Esophagus squamous epithelium (tissue), 5 donors: ENCODE measurements at regions not wholly inside any gene's neighbourhood (a gene's known extent, or its start where the extent isn't known, plus 50 kb on each side); places are given as distances from the start of the nearest gene placed in this dataset.

ENCODE experiments used
- DNase-seq: peaks from one replicate; lab custom pipeline; 2025; lab: John Stamatoyannopoulos, UW
- H3K27ac ChIP-seq, 4 donors: fragments of 200-600 bp; sonication (generic); one replicate each; pipeline ENCODE4 v1.5.1; 2016 to 2019; ENCODE audit warnings: mild to moderate bottlenecking in 1 of 4
- H3K27me3 ChIP-seq, 4 donors: fragments of 200-600 bp; sonication (generic); 1 replicate in 3 of 4; 2 replicates in 1 of 4; pipeline versions ENCODE4 v1.5.1 to v1.6.0; 2017 to 2021; ENCODE audit warnings: antibody characterized with exemption in 1 of 4
- H3K36me3 ChIP-seq, 3 donors: fragments of 200-600 bp; sonication (generic); one replicate each; pipeline ENCODE4 v1.5.1; 2016 to 2019
- H3K4me1 ChIP-seq, 3 donors: fragments of 200-600 bp; sonication (generic); one replicate each; pipeline ENCODE4 v1.5.1; 2017 to 2019
- H3K4me3 ChIP-seq, 4 donors: fragments of 200-600 bp; sonication (generic); 1 replicate in 3 of 4; 2 replicates in 1 of 4; pipeline ENCODE4 v1.5.1; 2016 to 2019; ENCODE audit warnings: mild to moderate bottlenecking in 2 of 4, moderate library complexity in 1 of 4
- H3K9me3 ChIP-seq, 3 donors: fragments of 200-600 bp; sonication (generic); one replicate each; pipeline ENCODE4 v1.5.1; 2016 to 2019
- POLR2A ChIP-seq, 4 donors: fragments of 450-650 bp; IDR thresholded peaks; one replicate each; pipeline ENCODE4 v1.6.1; 2017; ENCODE audit warnings: antibody characterized with exemption in 4 of 4, mild to moderate bottlenecking in 4 of 4, moderate library complexity in 3 of 4
- WGBS, 2 donors: methylation state at CpG; one replicate each; pipeline ENCODE4 v1.1.5; 2018; 5-methylcytosine and 5-hydroxymethylcytosine counted together
- intact Hi-C: fragments of 100-400 bp; cut with DNase I; formaldehyde crosslinking; loops from one replicate; pipeline ENCODE4 v1.15.0; 2022
- TF ChIP-seq, protein P1 (sequence below), 6 experiments: fragments of 450-650 bp in 4 of 6; fragments of 200-600 bp in 2 of 6; sonication (generic) in 2 of 6; IDR thresholded peaks; one replicate each; pipeline ENCODE4 v1.5.1; 2016 to 2019; ENCODE audit warnings: antibody characterized with exemption in 6 of 6, mild to moderate bottlenecking in 4 of 6, moderate library complexity in 4 of 6
- donor health status: DM: yes; HTN: yes; CAD: no.

DNA sequence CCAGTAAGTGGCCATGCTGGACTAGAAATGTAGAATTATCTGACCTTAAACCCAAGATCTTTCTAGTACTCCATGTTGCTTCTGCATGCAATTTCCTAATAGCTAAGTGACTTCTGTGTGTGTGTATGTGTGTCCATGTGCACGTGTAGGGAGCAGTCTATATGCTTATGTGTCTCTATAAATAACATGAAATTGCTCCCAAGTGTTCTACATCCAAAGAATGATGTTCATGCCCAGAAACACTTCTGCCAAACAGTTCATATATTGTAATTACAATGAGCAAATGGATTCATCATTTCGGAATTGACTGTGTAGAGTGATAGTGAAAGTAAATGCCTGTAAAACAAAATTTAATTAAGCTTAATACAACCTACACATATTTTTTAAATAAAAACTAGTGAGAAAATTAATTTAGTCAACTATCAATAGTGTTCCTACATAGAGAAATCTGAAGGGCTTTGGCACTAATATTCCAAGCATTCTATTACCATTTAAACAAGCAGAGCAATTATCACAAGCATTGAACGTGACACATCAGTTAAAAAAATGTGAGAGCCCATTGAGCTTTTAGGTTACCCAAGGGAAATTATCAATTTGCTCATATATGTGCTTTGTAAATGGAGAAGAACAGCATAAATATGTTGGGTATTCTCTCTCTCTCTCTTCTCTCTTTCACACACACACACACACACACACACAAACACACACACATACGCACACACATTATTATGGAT lies 1067.4 kb downstream of the CNTNAP5 start:
- no peak overlapping the region for H3K27ac ChIP-seq
- no peak overlapping the region for H3K4me3 ChIP-seq
- no peak for DNase-seq
- WGBS, 2 donors, result 63 to 68% methylated on average over 4 of the region's 4 CpGs
- no peak for TF ChIP-seq POLR2A (IDR thresholded peaks at IDR 0.05)
- TF ChIP-seq, protein P1, sequence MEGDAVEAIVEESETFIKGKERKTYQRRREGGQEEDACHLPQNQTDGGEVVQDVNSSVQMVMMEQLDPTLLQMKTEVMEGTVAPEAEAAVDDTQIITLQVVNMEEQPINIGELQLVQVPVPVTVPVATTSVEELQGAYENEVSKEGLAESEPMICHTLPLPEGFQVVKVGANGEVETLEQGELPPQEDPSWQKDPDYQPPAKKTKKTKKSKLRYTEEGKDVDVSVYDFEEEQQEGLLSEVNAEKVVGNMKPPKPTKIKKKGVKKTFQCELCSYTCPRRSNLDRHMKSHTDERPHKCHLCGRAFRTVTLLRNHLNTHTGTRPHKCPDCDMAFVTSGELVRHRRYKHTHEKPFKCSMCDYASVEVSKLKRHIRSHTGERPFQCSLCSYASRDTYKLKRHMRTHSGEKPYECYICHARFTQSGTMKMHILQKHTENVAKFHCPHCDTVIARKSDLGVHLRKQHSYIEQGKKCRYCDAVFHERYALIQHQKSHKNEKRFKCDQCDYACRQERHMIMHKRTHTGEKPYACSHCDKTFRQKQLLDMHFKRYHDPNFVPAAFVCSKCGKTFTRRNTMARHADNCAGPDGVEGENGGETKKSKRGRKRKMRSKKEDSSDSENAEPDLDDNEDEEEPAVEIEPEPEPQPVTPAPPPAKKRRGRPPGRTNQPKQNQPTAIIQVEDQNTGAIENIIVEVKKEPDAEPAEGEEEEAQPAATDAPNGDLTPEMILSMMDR (IDR thresholded peaks at IDR 0.05), result no peak
- H3K4me1 ChIP-seq, result no peaks in the 10 kb centered on the region
- H3K27me3 ChIP-seq, result no peaks in the 10 kb centered on the region
- H3K9me3 ChIP-seq, result no peaks in the 10 kb centered on the region
- intact Hi-C loops, result no loop called here
- H3K36me3 ChIP-seq, result no peaks in the 10 kb centered on the region

DNA sequence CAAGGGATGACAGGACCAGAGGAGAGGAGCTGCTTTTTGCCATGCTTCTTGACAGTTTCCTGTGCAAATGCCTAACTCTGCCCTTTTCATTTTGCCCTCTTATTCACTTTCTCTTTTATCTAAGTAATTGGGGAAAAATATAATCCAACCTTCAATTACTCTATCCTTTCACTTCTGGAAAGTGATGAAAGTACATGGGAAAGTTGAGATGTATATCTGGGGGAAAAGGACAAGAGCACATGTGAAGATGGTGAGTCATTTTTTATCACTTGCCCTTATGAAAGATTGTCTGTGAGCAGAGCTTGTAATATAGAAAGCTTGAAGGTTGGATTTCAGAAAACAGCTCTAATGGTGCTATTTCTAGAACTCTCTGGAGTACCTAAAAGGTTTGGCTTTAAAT lies 1070.7 kb downstream of the CNTNAP5 start:
- intact Hi-C loops, result no loop called here
- H3K27ac ChIP-seq, result no peak overlapping the region
- H3K9me3 ChIP-seq, result no peaks in the 10 kb centered on the region
- no peak for DNase-seq
- TF ChIP-seq, protein P1 (IDR thresholded peaks at IDR 0.05), result no peak
- TF ChIP-seq POLR2A (IDR thresholded peaks at IDR 0.05), result no peak
- no peak overlapping the region for H3K4me3 ChIP-seq
- no peaks in the 10 kb centered on the region for H3K36me3 ChIP-seq
- no peaks in the 10 kb centered on the region for H3K4me1 ChIP-seq
- no peaks in the 10 kb centered on the region for H3K27me3 ChIP-seq

DNA sequence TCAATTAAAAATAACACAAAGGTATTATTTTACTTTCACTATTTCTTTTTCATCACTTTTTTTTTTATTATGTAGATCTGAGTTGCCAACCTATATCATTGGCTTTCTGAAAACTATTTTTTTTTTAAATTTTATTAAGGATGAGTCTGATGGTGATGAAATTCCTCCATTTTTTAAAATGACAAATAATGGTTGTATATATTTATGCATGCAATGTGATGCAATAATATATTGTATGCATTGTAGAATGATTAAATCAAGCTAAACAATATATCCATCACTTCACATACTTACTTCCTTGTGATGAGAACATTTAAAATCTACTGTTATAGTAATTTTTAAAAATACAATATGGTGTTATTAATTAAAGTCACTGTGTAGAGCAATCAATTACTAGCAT lies 1081.6 kb downstream of the CNTNAP5 start:
- TF ChIP-seq, protein P1 (IDR thresholded peaks at IDR 0.05), result no peak
- no peak for TF ChIP-seq POLR2A (IDR thresholded peaks at IDR 0.05)
- Histone ChIP-seq H3K9me3 (no peaks in the 10 kb centered on the region), H3K4me3 (no peak overlapping the region), H3K27me3 (no peaks in the 10 kb centered on the region), H3K27ac (no peak overlapping the region), H3K36me3 (no peaks in the 10 kb centered on the region), H3K4me1 (no peaks in the 10 kb centered on the region)
- intact Hi-C loops, result no loop called here
- DNase-seq, result no peak

DNA sequence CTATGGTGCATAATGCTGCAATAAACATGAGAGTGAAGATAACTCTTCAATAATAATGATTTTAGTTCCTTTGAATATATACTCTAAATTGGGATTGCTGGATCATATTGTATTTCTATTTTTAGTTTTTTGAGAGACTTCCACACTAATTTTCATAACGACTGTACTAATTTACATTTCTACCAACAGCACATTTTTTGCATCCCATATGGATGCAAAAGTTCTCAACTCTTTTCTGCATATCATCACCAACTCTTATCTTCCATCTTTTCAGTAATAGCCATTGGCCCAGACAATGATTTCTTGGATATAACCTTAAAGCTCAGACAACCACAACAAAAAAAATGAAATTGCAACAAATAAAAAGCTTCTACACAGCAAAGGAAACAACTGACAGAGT lies 1082.4 kb downstream of the CNTNAP5 start:
- H3K36me3 ChIP-seq, result no peaks in the 10 kb centered on the region
- H3K9me3 ChIP-seq, result no peaks in the 10 kb centered on the region
- no peak overlapping the region for H3K4me3 ChIP-seq
- TF ChIP-seq, protein P1 (IDR thresholded peaks at IDR 0.05), result no peak
- TF ChIP-seq POLR2A (IDR thresholded peaks at IDR 0.05), result no peak
- no peaks in the 10 kb centered on the region for H3K27me3 ChIP-seq
- no peak overlapping the region for H3K27ac ChIP-seq
- intact Hi-C loops, result no loop called here
- WGBS, 2 donors, result 52 to 66% methylated on average over 1 of the region's 1 CpG
- H3K4me1 ChIP-seq, result no peaks in the 10 kb centered on the region
- DNase-seq, result no peak

DNA sequence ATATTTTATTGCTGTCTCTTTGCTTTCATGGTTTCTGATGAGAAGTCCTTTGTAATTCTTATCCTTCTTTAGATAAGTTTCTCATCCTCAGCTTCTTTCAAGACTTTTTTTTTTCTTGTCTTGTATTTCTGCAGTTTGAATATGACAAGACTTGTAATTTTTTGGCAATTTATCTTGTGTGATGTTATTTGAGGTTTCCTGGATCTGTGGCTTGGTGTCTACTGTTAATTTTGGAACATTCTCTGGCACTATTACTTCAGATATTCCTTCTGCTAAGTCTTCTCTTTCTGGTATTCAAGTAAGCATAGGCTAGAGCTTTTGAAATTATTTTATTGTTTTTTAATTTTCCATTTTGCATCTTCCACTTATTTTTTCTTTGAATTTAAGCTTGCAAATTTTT lies 1083.2 kb downstream of the CNTNAP5 start:
- H3K4me1 ChIP-seq, result no peaks in the 10 kb centered on the region
- no peak overlapping the region for H3K4me3 ChIP-seq
- TF ChIP-seq, protein P1 (IDR thresholded peaks at IDR 0.05), result no peak
- TF ChIP-seq POLR2A (IDR thresholded peaks at IDR 0.05), result no peak
- H3K27me3 ChIP-seq, result no peaks in the 10 kb centered on the region
- intact Hi-C loops, result no loop called here
- DNase-seq, result no peak
- no peaks in the 10 kb centered on the region for H3K9me3 ChIP-seq
- H3K27ac ChIP-seq, result no peak overlapping the region
- no peaks in the 10 kb centered on the region for H3K36me3 ChIP-seq
